ENCODE measurements at regions not wholly inside any gene's neighbourhood (a gene's known extent, or its start where the extent isn't known, plus 50 kb on each side); places are given as distances from the start of the nearest gene placed in this dataset.

DNA sequence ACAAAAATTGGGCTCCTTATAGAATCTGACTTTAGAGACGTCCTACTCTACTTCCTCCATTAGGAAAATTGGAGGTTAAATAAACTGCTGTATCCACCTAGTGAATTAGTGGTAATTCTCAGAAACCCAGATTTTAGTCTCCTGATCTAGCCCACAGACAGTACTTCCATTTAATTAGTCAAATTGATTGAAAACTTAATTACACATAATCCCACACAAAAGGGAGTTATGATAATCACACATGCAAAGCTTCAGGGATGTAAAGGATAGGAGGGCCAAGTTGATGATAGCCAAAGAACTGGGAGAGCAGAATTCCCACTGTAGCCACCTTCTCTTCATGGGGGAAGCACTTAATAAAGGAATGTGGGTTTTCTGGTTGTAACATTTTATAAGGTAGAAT lies 471.9 kb downstream of the TMEM182 start (continued):
- TF ChIP-seq, protein P1, sequence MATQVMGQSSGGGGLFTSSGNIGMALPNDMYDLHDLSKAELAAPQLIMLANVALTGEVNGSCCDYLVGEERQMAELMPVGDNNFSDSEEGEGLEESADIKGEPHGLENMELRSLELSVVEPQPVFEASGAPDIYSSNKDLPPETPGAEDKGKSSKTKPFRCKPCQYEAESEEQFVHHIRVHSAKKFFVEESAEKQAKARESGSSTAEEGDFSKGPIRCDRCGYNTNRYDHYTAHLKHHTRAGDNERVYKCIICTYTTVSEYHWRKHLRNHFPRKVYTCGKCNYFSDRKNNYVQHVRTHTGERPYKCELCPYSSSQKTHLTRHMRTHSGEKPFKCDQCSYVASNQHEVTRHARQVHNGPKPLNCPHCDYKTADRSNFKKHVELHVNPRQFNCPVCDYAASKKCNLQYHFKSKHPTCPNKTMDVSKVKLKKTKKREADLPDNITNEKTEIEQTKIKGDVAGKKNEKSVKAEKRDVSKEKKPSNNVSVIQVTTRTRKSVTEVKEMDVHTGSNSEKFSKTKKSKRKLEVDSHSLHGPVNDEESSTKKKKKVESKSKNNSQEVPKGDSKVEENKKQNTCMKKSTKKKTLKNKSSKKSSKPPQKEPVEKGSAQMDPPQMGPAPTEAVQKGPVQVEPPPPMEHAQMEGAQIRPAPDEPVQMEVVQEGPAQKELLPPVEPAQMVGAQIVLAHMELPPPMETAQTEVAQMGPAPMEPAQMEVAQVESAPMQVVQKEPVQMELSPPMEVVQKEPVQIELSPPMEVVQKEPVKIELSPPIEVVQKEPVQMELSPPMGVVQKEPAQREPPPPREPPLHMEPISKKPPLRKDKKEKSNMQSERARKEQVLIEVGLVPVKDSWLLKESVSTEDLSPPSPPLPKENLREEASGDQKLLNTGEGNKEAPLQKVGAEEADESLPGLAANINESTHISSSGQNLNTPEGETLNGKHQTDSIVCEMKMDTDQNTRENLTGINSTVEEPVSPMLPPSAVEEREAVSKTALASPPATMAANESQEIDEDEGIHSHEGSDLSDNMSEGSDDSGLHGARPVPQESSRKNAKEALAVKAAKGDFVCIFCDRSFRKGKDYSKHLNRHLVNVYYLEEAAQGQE (IDR thresholded peaks at IDR 0.05) = no peak
- TF ChIP-seq RXRA (IDR thresholded peaks at IDR 0.05) (no peak), TAF1 (conservative IDR thresholded peaks at IDR 0.05) (no peak), EGR1 (IDR thresholded peaks at IDR 0.05; ENCODE audit: low read depth in 2 of 2) (no peak)

DNA sequence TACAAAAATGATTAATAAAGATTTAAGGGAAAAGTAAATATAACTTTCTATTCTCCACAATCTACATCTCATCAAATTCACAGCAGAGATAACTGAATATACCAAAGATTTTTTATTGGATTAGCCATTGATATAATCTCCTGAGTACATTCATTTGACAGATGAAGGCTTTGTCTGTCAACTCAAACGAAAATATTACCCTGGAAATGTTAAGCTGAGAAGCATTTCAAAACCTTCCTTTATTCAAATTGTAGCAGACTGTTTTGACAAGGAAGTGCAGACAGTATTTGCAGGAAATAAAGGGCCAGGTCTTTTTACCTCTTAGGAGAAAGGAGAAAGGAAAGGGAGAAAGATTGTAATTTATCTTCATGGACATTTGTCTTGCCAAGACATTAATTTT lies 473.5 kb downstream of the TMEM182 start:
- H3K4me1 ChIP-seq (ENCODE audit: control insufficient read depth in 4 of 4, insufficient read depth in 4 of 4, low read length in 3 of 4) = no peaks in the 10 kb centered on the region
- H3K9ac ChIP-seq (ENCODE audit: low read depth in 1 of 2, low read length in 2 of 2) = no peak overlapping the region
- H3K9me3 ChIP-seq (ENCODE audit: control insufficient read depth in 4 of 4, low read length in 3 of 4) = no peaks in the 10 kb centered on the region
- no peak overlapping the region for H3K27ac ChIP-seq (ENCODE audit: low read depth in 1 of 2, low read length in 2 of 2)
- TF ChIP-seq HNF4A (conservative IDR thresholded peaks at IDR 0.05) = no peak
- TF ChIP-seq YY1 (IDR thresholded peaks at IDR 0.05) = no peak
- no peak for TF ChIP-seq HNF4G (IDR thresholded peaks at IDR 0.05)
- TF ChIP-seq, protein P2, sequence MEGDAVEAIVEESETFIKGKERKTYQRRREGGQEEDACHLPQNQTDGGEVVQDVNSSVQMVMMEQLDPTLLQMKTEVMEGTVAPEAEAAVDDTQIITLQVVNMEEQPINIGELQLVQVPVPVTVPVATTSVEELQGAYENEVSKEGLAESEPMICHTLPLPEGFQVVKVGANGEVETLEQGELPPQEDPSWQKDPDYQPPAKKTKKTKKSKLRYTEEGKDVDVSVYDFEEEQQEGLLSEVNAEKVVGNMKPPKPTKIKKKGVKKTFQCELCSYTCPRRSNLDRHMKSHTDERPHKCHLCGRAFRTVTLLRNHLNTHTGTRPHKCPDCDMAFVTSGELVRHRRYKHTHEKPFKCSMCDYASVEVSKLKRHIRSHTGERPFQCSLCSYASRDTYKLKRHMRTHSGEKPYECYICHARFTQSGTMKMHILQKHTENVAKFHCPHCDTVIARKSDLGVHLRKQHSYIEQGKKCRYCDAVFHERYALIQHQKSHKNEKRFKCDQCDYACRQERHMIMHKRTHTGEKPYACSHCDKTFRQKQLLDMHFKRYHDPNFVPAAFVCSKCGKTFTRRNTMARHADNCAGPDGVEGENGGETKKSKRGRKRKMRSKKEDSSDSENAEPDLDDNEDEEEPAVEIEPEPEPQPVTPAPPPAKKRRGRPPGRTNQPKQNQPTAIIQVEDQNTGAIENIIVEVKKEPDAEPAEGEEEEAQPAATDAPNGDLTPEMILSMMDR (IDR thresholded peaks at IDR 0.05; ENCODE audit: low read depth, low read length, missing input control) = no peak
- TF ChIP-seq, protein P1 (IDR thresholded peaks at IDR 0.05) = no peak
- DNase-seq (ENCODE audit: low spot score) = no peak
- no peak overlapping the region for H3K4me3 ChIP-seq (ENCODE audit: low read depth in 1 of 3, low read length in 3 of 3)
- no peaks in the 10 kb centered on the region for H3K27me3 ChIP-seq (ENCODE audit: control insufficient read depth in 4 of 4, insufficient read depth in 4 of 4, low read length in 3 of 4)
- WGBS = 24% methylated on average over 1 of the region's 1 CpG
- H3K36me3 ChIP-seq (ENCODE audit: control insufficient read depth in 4 of 4, insufficient read depth in 3 of 4, low read depth in 1 of 4, low read length in 3 of 4) = no peaks in the 10 kb centered on the region

DNA sequence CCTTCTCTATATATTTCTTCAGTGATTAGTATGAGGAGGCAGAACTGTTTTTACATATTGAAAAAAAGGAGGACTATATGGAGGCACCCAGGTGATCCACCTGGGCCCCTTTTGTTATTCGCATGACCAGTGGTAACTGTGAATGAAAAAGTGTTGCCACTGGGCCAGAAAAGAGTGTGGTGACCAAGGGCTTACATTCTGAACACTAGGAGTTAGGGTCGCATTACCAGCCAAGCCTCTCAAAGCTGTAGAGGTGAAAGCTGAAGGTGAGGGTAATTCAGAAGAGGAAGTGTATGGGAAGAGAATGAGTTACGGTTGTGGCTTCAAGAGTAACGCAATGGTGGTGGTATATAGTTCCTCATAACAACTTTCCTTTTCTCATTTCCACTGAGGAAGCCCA lies 487.6 kb downstream of the TMEM182 start:
- no peaks in the 10 kb centered on the region for H3K4me1 ChIP-seq (ENCODE audit: control insufficient read depth in 4 of 4, insufficient read depth in 4 of 4, low read length in 3 of 4)
- H3K9me3 ChIP-seq (ENCODE audit: control insufficient read depth in 4 of 4, low read length in 3 of 4) = peaks cover 0 to 5% (median 0%) of the 10 kb centered on the region in 4 donors
- H3K27me3 ChIP-seq (ENCODE audit: control insufficient read depth in 4 of 4, insufficient read depth in 4 of 4, low read length in 3 of 4) = peaks cover 0 to 3% (median 0%) of the 10 kb centered on the region in 4 donors
- H3K4me3 ChIP-seq (ENCODE audit: low read depth in 1 of 3, low read length in 3 of 3) = no peak overlapping the region
- DNase-seq (ENCODE audit: low spot score) = no peak
- H3K27ac ChIP-seq (ENCODE audit: low read depth in 1 of 2, low read length in 2 of 2) = no peak overlapping the region
- H3K9ac ChIP-seq (ENCODE audit: low read depth in 1 of 2, low read length in 2 of 2) = no peak overlapping the region
- 82% methylated on average over 4 of the region's 4 CpGs for WGBS
- no peaks in the 10 kb centered on the region for H3K36me3 ChIP-seq (ENCODE audit: control insufficient read depth in 4 of 4, insufficient read depth in 3 of 4, low read depth in 1 of 4, low read length in 3 of 4)
- no peak for TF ChIP-seq YY1 (IDR thresholded peaks at IDR 0.05)
- TF ChIP-seq EGR1 (IDR thresholded peaks at IDR 0.05; ENCODE audit: low read depth in 2 of 2) = no peak
- no peak for TF ChIP-seq FOXA1 (IDR thresholded peaks at IDR 0.05)
- TF ChIP-seq, protein P3, sequence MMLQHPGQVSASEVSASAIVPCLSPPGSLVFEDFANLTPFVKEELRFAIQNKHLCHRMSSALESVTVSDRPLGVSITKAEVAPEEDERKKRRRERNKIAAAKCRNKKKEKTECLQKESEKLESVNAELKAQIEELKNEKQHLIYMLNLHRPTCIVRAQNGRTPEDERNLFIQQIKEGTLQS (IDR thresholded peaks at IDR 0.05) = no peak
- no peak for TF ChIP-seq SP1 (IDR thresholded peaks at IDR 0.05)
- TF ChIP-seq, protein P4, sequence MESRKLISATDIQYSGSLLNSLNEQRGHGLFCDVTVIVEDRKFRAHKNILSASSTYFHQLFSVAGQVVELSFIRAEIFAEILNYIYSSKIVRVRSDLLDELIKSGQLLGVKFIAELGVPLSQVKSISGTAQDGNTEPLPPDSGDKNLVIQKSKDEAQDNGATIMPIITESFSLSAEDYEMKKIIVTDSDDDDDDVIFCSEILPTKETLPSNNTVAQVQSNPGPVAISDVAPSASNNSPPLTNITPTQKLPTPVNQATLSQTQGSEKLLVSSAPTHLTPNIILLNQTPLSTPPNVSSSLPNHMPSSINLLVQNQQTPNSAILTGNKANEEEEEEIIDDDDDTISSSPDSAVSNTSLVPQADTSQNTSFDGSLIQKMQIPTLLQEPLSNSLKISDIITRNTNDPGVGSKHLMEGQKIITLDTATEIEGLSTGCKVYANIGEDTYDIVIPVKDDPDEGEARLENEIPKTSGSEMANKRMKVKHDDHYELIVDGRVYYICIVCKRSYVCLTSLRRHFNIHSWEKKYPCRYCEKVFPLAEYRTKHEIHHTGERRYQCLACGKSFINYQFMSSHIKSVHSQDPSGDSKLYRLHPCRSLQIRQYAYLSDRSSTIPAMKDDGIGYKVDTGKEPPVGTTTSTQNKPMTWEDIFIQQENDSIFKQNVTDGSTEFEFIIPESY (IDR thresholded peaks at IDR 0.05) = no peak
- no peak for TF ChIP-seq RAD21 (IDR thresholded peaks at IDR 0.05)
- no peak for TF ChIP-seq RXRA (IDR thresholded peaks at IDR 0.05)
- no peak for TF ChIP-seq HNF4G (IDR thresholded peaks at IDR 0.05)
- TF ChIP-seq HNF4A (conservative IDR thresholded peaks at IDR 0.05) = no peak
- TF ChIP-seq JUND (IDR thresholded peaks at IDR 0.05) = no peak
- TF ChIP-seq NR2F2 (IDR thresholded peaks at IDR 0.05) = no peak
- TF ChIP-seq, protein P2 (IDR thresholded peaks at IDR 0.05; ENCODE audit: low read depth, low read length, missing input control) = no peak
